ENCODE measurements at regions not wholly inside any gene's neighbourhood (a gene's known extent, or its start where the extent isn't known, plus 50 kb on each side); places are given as distances from the start of the nearest gene placed in this dataset.

DNA sequence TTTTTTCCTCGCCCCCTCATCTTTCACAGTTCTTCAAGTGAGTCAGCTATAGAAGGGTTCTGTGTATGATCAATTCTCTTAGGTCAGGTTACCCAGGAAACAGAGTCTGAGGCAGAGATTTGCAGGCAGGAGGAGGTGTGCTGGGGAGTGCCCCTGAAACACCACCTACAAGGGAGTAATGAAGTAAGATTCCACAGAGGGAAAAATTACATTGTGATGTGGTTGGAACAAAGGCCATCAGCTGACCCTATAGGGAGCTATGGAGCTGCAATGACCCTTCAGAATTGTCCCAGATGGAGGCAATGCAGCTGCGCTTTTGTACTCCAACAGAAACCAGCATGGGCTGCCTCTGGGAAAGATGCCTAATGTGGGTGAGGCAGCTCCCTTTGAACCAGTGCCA is 142.2 kb upstream of the CNTN3 start:
- TF ChIP-seq CTCF (IDR thresholded peaks at IDR 0.05) (no peak), POLR2AphosphoS5 (IDR thresholded peaks at IDR 0.05; ENCODE audit: insufficient read depth in 1 of 2, low read depth in 1 of 2) (no peak), POLR2A (IDR thresholded peaks at IDR 0.05) (no peak)
